Transverse colon (tissue), 4 donors: ENCODE measurements at regions not wholly inside any gene's neighbourhood (a gene's known extent, or its start where the extent isn't known, plus 50 kb on each side); places are given as distances from the start of the nearest gene placed in this dataset.

Experiments used
- DNase-seq: peaks from one replicate; pipeline ENCODE4 v3.0.0-alpha.2; 2019
- H3K27ac ChIP-seq, 4 donors: fragments of 200-600 bp; sonication (generic); 2 replicates each; pipeline ENCODE4 v1.5.1; 2016 to 2018; ENCODE audit warnings: inconsistent platforms in 4 of 4
- H3K27me3 ChIP-seq: fragments of 200-600 bp; sonication (generic); 2 replicates; pipeline ENCODE4 v1.5.1; 2017; ENCODE audit warnings: inconsistent platforms
- H3K36me3 ChIP-seq, 4 donors: fragments of 200-600 bp; sonication (generic); 2 replicates each; pipeline ENCODE4 v1.5.1; 2017 to 2019; ENCODE audit warnings: inconsistent platforms in 4 of 4
- H3K4me1 ChIP-seq, 4 donors: fragments of 200-600 bp; sonication (generic); 2 replicates each; pipeline ENCODE4 v1.5.1; 2017 to 2020; ENCODE audit warnings: inconsistent platforms in 4 of 4
- H3K4me3 ChIP-seq, 4 donors: fragments of 200-600 bp; sonication (generic); 1 replicate in 1 of 4; 2 replicates in 3 of 4; pipeline versions ENCODE4 v1.5.1 to v1.6.1; 2017 to 2019; ENCODE audit warnings: inconsistent platforms in 4 of 4
- H3K9me3 ChIP-seq, 2 donors: fragments of 200-600 bp; sonication (generic); 2 replicates each; pipeline ENCODE4 v1.5.1; 2017 to 2019; ENCODE audit warnings: inconsistent platforms in 2 of 2
- EP300 ChIP-seq: sonication (generic); formaldehyde crosslinking; IDR thresholded peaks from one replicate; pipeline ENCODE4 v1.6.1; 2017; ENCODE audit warnings: antibody characterized with exemption, low read depth
- POLR2A ChIP-seq: fragments of 450-650 bp; IDR thresholded peaks from one replicate; pipeline ENCODE4 v1.6.1; 2016; ENCODE audit warnings: antibody characterized with exemption, mild to moderate bottlenecking, moderate library complexity
- POLR2AphosphoS5 ChIP-seq, 3 donors: sonication (generic); formaldehyde crosslinking; IDR thresholded peaks; one replicate each; pipeline ENCODE4 v1.6.1; 2016; ENCODE audit warnings: antibody characterized with exemption in 3 of 3
- WGBS, 2 donors: methylation state at CpG; one replicate each; pipeline ENCODE4 v1.1.5; 2018; ENCODE audit warnings: low coverage in 1 of 2; 5-methylcytosine and 5-hydroxymethylcytosine counted together
- in situ Hi-C, 4 donors: fragments of 200-750 bp; cut with MboI; loops; one replicate each; pipeline versions ENCODE4 v1.15.0 to v1.15.1; 2017; ENCODE audit warnings: low sequenced_read_pairs in 3 of 4, low pct_ligation_motif_present in 1 of 4, low pct_unique_long_range_greater_than_20kb in 1 of 4
- intact Hi-C: fragments of 100-400 bp; cut with DNase I; formaldehyde crosslinking; loops from one replicate; pipeline ENCODE4 v1.15.1; 2023; ENCODE audit warnings: low total_unique reads
- TF ChIP-seq, protein P1 (sequence below), 5 experiments: fragments of 200-600 bp in 3 of 5; fragments of 450-650 bp in 2 of 5; sonication (generic) in 3 of 5; IDR thresholded peaks; 1 replicate in 2 of 5; 2 replicates in 3 of 5; pipeline ENCODE4 v1.5.1; 2016 to 2017; ENCODE audit warnings: antibody characterized with exemption in 5 of 5, inconsistent platforms in 3 of 5, mild to moderate bottlenecking in 2 of 5, moderate library complexity in 1 of 5

- intact Hi-C loops = no loop called here
- WGBS, 2 donors = 60 to 81% methylated on average over 2 of the region's 2 CpGs
- Histone ChIP-seq H3K9me3 (no peaks in the 10 kb centered on the region), H3K4me1 (no peaks in the 10 kb centered on the region), H3K27ac (no peak overlapping the region), H3K27me3 (no peaks in the 10 kb centered on the region), H3K4me3 (no peak overlapping the region), H3K36me3 (no peaks in the 10 kb centered on the region)
- in situ Hi-C loops = no loop called here
- DNase-seq = no peak
- no peak for TF ChIP-seq EP300
- TF ChIP-seq, protein P1, sequence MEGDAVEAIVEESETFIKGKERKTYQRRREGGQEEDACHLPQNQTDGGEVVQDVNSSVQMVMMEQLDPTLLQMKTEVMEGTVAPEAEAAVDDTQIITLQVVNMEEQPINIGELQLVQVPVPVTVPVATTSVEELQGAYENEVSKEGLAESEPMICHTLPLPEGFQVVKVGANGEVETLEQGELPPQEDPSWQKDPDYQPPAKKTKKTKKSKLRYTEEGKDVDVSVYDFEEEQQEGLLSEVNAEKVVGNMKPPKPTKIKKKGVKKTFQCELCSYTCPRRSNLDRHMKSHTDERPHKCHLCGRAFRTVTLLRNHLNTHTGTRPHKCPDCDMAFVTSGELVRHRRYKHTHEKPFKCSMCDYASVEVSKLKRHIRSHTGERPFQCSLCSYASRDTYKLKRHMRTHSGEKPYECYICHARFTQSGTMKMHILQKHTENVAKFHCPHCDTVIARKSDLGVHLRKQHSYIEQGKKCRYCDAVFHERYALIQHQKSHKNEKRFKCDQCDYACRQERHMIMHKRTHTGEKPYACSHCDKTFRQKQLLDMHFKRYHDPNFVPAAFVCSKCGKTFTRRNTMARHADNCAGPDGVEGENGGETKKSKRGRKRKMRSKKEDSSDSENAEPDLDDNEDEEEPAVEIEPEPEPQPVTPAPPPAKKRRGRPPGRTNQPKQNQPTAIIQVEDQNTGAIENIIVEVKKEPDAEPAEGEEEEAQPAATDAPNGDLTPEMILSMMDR (IDR thresholded peaks at IDR 0.05) = no peak
Observed at GRCh38 chr1:98277118-98277517, 356.3 kb upstream of the DPYD start.

- intact Hi-C loops (no loop called here), in situ Hi-C loops (no loop called here)
- 93 to 96% methylated on average over 2 of the region's 2 CpGs for WGBS, 2 donors
- Histone ChIP-seq H3K4me1 (no peaks in the 10 kb centered on the region), H3K36me3 (no peaks in the 10 kb centered on the region), H3K4me3 (no peak overlapping the region), H3K9me3 (no peaks in the 10 kb centered on the region), H3K27me3 (no peaks in the 10 kb centered on the region), H3K27ac (no peak overlapping the region)
- TF ChIP-seq EP300 = no peak
- TF ChIP-seq, protein P1 (IDR thresholded peaks at IDR 0.05) = no peak
- no peak for TF ChIP-seq POLR2AphosphoS5 (IDR thresholded peaks at IDR 0.05)
- no peak for DNase-seq
Observed at GRCh38 chr1:98276514-98276913, 355.7 kb upstream of the DPYD start.

GRCh38 chr1:98268316-98268715 lies 347.5 kb upstream of the DPYD start:
- in situ Hi-C loops (no loop called here), intact Hi-C loops (no loop called here)
- 53 to 75% methylated on average over 3 of the region's 3 CpGs for WGBS, 2 donors
- no peak for TF ChIP-seq POLR2A
- TF ChIP-seq, protein P1 (IDR thresholded peaks at IDR 0.05) = no peak
- TF ChIP-seq POLR2AphosphoS5 (IDR thresholded peaks at IDR 0.05) = no peak
- TF ChIP-seq EP300 = no peak
- no peak for DNase-seq
- Histone ChIP-seq H3K4me3 (no peak overlapping the region), H3K27me3 (no peaks in the 10 kb centered on the region), H3K9me3 (no peaks in the 10 kb centered on the region), H3K27ac (no peak overlapping the region), H3K36me3 (no peaks in the 10 kb centered on the region), H3K4me1 (no peaks in the 10 kb centered on the region)

- Histone ChIP-seq H3K9me3 (no peaks in the 10 kb centered on the region), H3K27ac (no peak overlapping the region), H3K36me3 (no peaks in the 10 kb centered on the region), H3K27me3 (no peaks in the 10 kb centered on the region), H3K4me1 (no peaks in the 10 kb centered on the region), H3K4me3 (no peak overlapping the region)
- in situ Hi-C loops = no loop called here
- intact Hi-C loops = no loop called here
- TF ChIP-seq POLR2A (no peak), EP300 (no peak), POLR2AphosphoS5 (IDR thresholded peaks at IDR 0.05) (no peak)
- TF ChIP-seq, protein P1 (IDR thresholded peaks at IDR 0.05) = no peak
- DNase-seq = no peak
- WGBS, 2 donors = 82 to 86% methylated on average over 3 of the region's 3 CpGs
Observed at GRCh38 chr1:98267423-98267822, 346.6 kb upstream of the DPYD start.
